ENCODE measurements at regions not wholly inside any gene's neighbourhood (a gene's known extent, or its start where the extent isn't known, plus 50 kb on each side); places are given as distances from the start of the nearest gene placed in this dataset.

DNA sequence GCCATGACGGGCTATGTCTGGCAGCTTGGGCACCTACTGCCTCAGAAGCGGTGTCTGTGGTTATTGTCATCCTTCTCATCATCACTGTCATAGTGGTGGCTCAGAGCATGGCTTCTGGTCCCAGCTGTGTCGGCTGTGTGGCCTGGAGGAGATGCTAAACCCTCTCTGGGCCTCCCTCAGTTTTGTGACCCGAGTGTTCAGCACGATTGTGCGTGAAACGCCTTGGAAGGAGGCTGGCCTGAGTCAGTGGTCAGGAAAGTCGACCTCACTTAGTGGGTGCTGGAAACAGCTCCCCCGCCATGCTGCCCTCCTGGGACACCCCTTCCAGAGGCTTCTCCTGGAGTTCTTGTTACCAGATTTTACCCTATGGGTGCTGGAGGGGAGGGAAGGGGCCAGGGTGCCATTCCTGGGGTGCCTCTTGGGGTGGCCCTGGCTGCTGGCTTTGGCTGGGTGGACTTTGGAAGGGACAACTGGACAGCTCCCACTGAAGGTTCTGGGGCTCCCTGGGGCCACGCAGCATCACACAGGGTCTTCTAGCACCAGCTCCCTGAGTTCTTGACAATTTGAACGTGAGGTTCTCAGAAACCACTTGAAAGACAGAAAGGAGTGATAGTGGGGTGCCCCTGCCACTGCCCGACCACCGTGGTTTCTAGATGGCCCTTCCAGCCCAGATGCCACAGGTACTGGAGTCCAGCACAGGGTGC lies 226.5 kb upstream of the GSE1 start:
- TF ChIP-seq, protein P1, sequence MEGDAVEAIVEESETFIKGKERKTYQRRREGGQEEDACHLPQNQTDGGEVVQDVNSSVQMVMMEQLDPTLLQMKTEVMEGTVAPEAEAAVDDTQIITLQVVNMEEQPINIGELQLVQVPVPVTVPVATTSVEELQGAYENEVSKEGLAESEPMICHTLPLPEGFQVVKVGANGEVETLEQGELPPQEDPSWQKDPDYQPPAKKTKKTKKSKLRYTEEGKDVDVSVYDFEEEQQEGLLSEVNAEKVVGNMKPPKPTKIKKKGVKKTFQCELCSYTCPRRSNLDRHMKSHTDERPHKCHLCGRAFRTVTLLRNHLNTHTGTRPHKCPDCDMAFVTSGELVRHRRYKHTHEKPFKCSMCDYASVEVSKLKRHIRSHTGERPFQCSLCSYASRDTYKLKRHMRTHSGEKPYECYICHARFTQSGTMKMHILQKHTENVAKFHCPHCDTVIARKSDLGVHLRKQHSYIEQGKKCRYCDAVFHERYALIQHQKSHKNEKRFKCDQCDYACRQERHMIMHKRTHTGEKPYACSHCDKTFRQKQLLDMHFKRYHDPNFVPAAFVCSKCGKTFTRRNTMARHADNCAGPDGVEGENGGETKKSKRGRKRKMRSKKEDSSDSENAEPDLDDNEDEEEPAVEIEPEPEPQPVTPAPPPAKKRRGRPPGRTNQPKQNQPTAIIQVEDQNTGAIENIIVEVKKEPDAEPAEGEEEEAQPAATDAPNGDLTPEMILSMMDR (IDR thresholded peaks at IDR 0.05; ENCODE audit: low read depth, low read length) = no peak
- TF ChIP-seq EZH2phosphoT487 (IDR thresholded peaks at IDR 0.05; ENCODE audit: low read depth) = no peak
